ENCODE measurements at regions not wholly inside any gene's neighbourhood (a gene's known extent, or its start where the extent isn't known, plus 50 kb on each side); places are given as distances from the start of the nearest gene placed in this dataset.

- ATAC-seq (ENCODE audit: low read depth) (no peak), DNase-seq (no peak)
- no peak overlapping the region for H2BK20ac ChIP-seq (ENCODE audit: low read depth, low read length)
- no peak overlapping the region for H2BK5ac ChIP-seq (ENCODE audit: low read depth, low read length, poor library complexity, severe bottlenecking)
- H3K9me1 ChIP-seq (ENCODE audit: insufficient read depth, low read length), result no peaks in the 10 kb centered on the region
- no peaks in the 10 kb centered on the region for H3K36me3 ChIP-seq (ENCODE audit: control insufficient read depth, insufficient read depth, low read length)
- no peaks in the 10 kb centered on the region for H3K9me3 ChIP-seq (ENCODE audit: control insufficient read depth, insufficient read depth, low read length)
- no peak overlapping the region for H3K27ac ChIP-seq (ENCODE audit: insufficient read depth, low read length)
- no peak overlapping the region for H2BK15ac ChIP-seq (ENCODE audit: low read depth, low read length)
- BruUV-seq (replicated peaks), result no TSS peak
- in situ Hi-C loops (cut with MboI; ENCODE audit: low sequenced_read_pairs) (no loop called here), intact Hi-C loops (cut with micrococcal nuclease) (no loop called here), dilution Hi-C loops (cut with HindIII; ENCODE audit: low sequenced_read_pairs, unreplicated experiment) (no loop called here)
- no peaks in the 10 kb centered on the region for H3K79me1 ChIP-seq (ENCODE audit: low read depth in 1 of 2, low read length in 2 of 2)
- H3K4me1 ChIP-seq (ENCODE audit: control insufficient read depth, insufficient read depth, low read length), result no peaks in the 10 kb centered on the region
- no peak overlapping the region for H2AK9ac ChIP-seq (replicated peaks; ENCODE audit: low read depth, low read length, poor library complexity)
- no peak overlapping the region for H2BK120ac ChIP-seq (ENCODE audit: low read depth, low read length)
- no peaks in the 10 kb centered on the region for H3K27me3 ChIP-seq (ENCODE audit: control insufficient read depth, insufficient read depth, low read length)
- H4K5ac ChIP-seq (ENCODE audit: low read depth, low read length), result no peak overlapping the region
- no peak overlapping the region for H2AK5ac ChIP-seq (ENCODE audit: low read depth, low read length)
- POLR2A ChIA-PET (ENCODE audit: unreplicated experiment), result no interaction called here
- TF ChIP-seq SMC3 (IDR thresholded peaks at IDR 0.05; ENCODE audit: low read depth, low read length) (no peak), BHLHE40 (IDR thresholded peaks at IDR 0.05; ENCODE audit: low read depth, low read length) (no peak), NFE2L2 (IDR thresholded peaks at IDR 0.05; ENCODE audit: low read depth, low read length) (no peak), FOS (IDR thresholded peaks at IDR 0.05; ENCODE audit: low read depth, low read length) (no peak)
- H3K9ac ChIP-seq (ENCODE audit: low read depth, low read length), result no peak overlapping the region
- no peak overlapping the region for H3K4ac ChIP-seq (ENCODE audit: low read depth, low read length)
- H3K18ac ChIP-seq (ENCODE audit: low read depth, low read length), result no peak overlapping the region
- H3K14ac ChIP-seq (replicated peaks; ENCODE audit: low read depth, low read length), result no peak overlapping the region
- no peak overlapping the region for H2AFZ ChIP-seq (replicated peaks; ENCODE audit: low read length, poor library complexity)
- H3K56ac ChIP-seq (ENCODE audit: extremely low read depth, insufficient read depth, low read length), result no peak overlapping the region
- no peaks in the 10 kb centered on the region for H4K20me1 ChIP-seq (ENCODE audit: insufficient read depth, low read length)
- no peak overlapping the region for H3K23ac ChIP-seq (ENCODE audit: low read depth, low read length)
- no peak overlapping the region for H3K4me3 ChIP-seq (ENCODE audit: insufficient read depth, low read depth, low read length)
- no peak overlapping the region for H3K4me2 ChIP-seq (ENCODE audit: low read depth, low read length)
- no CpG with 5 or more reads among the region's 2 CpGs for WGBS, 2 experiments (ENCODE audit: extremely low coverage in 2 of 2, insufficient read length in 1 of 2)
- no peak overlapping the region for H4K8ac ChIP-seq (ENCODE audit: low read depth in 2 of 2, low read length in 2 of 2)
- H4K91ac ChIP-seq (ENCODE audit: insufficient read depth, low read depth, low read length), result no peak overlapping the region
- CTCF ChIA-PET, result interaction anchor here (0.5 kb wide), 1 partner anchor 532 kb away, joined by 3 read pairs; no protein-coding TSS in a partner anchor
These were observed 56.3 kb upstream of the UBE2E3 start for GRCh38 chr2:180924063-180924462.
